Glutamatergic neuron (in vitro differentiated cells): ENCODE measurements at regions not wholly inside any gene's neighbourhood (a gene's known extent, or its start where the extent isn't known, plus 50 kb on each side); places are given as distances from the start of the nearest gene placed in this dataset.
"Not testable (repeated sequence)": the region's sequence is repeated elsewhere in the genome, so short reads cannot be mapped to it uniquely, and the experiment has no call there.

Experiments used
- DNase-seq: peaks from one replicate; pipeline ENCODE4 v3.0.0; 2022
- H3K27ac Mint-ChIP-seq: one replicate; pipeline ENCODE4 v1.8.0; 2020; ENCODE audit warnings: mild to moderate bottlenecking, mixed read lengths, inconsistent platforms; ENCODE audit not compliant: unreplicated experiment
- H3K27me3 Mint-ChIP-seq: one replicate; pipeline ENCODE4 v1.8.0; 2020; ENCODE audit warnings: mild to moderate bottlenecking, moderate library complexity, mixed read lengths, inconsistent platforms; ENCODE audit not compliant: unreplicated experiment
- H3K36me3 Mint-ChIP-seq: one replicate; pipeline ENCODE4 v1.8.0; 2020; ENCODE audit warnings: mild to moderate bottlenecking, mixed read lengths, inconsistent platforms; ENCODE audit not compliant: unreplicated experiment
- H3K4me1 Mint-ChIP-seq: one replicate; pipeline ENCODE4 v1.8.0; 2020; ENCODE audit warnings: mild to moderate bottlenecking, low read depth, mixed read lengths, inconsistent platforms; ENCODE audit not compliant: unreplicated experiment
- H3K4me3 Mint-ChIP-seq: one replicate; pipeline ENCODE4 v1.8.0; 2020; ENCODE audit warnings: mild to moderate bottlenecking, mixed read lengths, inconsistent platforms; ENCODE audit not compliant: unreplicated experiment
- H3K9me3 Mint-ChIP-seq: one replicate; pipeline ENCODE4 v1.8.0; 2020; ENCODE audit warnings: mild to moderate bottlenecking, moderate library complexity, mixed read lengths, inconsistent platforms; ENCODE audit not compliant: unreplicated experiment
- CTCF ChIP-seq: fragments of 200-600 bp; sonication (generic); IDR thresholded peaks from one replicate; pipeline ENCODE4 v1.5.0; 2021; ENCODE audit not compliant: partially characterized antibody, unreplicated experiment

DNA sequence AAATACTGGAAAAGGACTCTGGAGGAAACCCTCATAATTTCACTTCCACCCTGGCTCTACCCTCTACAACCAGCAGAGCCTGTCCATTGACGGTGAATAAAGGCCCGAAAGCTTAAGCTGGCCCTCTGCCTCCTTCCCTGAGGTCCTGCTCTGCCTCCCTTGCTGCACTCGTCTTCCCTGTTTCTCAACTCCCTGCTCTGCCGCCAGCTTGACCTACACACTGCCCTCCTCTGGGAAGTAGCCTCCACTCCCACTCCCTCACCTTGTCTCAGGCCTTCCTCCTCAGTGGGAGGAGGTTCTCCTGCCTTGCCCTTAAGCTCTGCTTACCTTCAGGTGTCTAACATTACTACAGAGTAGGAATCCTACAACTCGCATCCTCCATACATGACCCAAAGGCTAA lies 608.6 kb upstream of the NR3C2 start:
- Mint-ChIP-seq H3K27ac (no peak overlapping the region), H3K36me3 (no peaks in the 10 kb centered on the region), H3K4me3 (no peak overlapping the region), H3K9me3 (no peaks in the 10 kb centered on the region), H3K27me3 (no peaks in the 10 kb centered on the region), H3K4me1 (no peaks in the 10 kb centered on the region)
- no peak for TF ChIP-seq CTCF
- DNase-seq, result no peak

DNA sequence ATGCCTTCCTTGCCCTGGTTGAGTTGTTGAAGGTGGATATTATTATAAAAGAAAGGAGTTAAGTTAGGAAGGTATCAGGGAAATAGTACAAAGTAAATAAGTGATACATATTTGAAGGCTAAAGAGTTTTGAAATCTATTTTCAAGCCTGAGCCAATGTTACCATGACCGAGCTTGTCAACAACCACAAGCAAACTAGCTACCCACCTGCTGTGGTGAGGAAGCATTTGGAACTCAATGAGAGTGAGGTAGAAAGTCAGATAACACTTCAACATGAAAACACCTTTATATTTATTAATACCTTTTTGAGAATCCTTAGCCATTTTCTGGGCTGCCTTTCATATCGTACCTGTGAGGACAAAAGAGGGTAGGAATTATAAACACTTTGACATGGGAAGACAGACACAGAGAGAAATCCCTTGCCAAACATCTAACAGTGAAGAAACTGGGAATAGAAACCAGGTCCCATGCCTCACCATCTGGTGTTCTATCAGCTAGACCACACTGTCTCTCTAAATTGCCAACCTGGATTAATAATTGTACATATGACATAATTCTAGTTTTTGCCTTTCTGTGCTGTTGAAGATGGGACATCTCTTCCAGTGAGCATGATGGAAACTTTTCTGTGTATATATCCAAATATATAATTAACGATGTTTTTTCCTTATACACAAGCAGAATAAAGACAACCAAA lies 606.4 kb upstream of the NR3C2 start:
- Mint-ChIP-seq H3K36me3 (no peaks in the 10 kb centered on the region), H3K27ac (no peak overlapping the region)
- no peak for DNase-seq

GRCh38 chr4:149047368-149047767 lies 605.2 kb upstream of the NR3C2 start:
- TF ChIP-seq CTCF, result no peak
- H3K27me3 Mint-ChIP-seq, result no peaks in the 10 kb centered on the region

More for the DNA sequence above, 606.4 kb upstream of the NR3C2 start:
- Mint-ChIP-seq H3K27me3 (no peaks in the 10 kb centered on the region), H3K4me3 (no peak overlapping the region), H3K9me3 (no peaks in the 10 kb centered on the region), H3K4me1 (no peaks in the 10 kb centered on the region)
- TF ChIP-seq CTCF, result no peak

DNA sequence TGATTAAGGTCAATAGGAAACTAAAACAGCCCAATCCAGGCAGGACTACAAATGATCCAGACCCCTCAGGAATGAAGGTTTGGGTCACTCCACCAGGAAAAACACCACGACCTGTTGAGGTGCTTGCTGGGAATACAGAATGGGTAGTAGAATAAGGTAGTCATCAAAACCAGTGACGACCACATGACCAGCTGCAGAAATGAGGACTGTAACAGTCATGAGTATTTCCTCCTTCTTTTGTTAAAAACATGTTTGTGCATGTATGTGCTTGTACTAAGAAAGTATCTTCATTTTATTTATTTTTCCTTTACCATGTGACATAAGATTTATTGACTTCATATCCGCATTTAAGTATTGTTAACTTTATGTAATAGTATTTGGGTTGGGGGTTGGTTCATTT lies 603.5 kb upstream of the NR3C2 start:
- no peak for DNase-seq
- peaks cover 3% of the 10 kb centered on the region for H3K9me3 Mint-ChIP-seq
- no peaks in the 10 kb centered on the region for H3K27me3 Mint-ChIP-seq
- H3K27ac Mint-ChIP-seq, result no peak overlapping the region
- no peak overlapping the region for H3K4me3 Mint-ChIP-seq
- no peaks in the 10 kb centered on the region for H3K4me1 Mint-ChIP-seq
- no peak for TF ChIP-seq CTCF
- H3K36me3 Mint-ChIP-seq, result no peaks in the 10 kb centered on the region

More at GRCh38 chr4:149047368-149047767, 605.2 kb upstream of the NR3C2 start:
- H3K9me3 Mint-ChIP-seq, result no peaks in the 10 kb centered on the region
- H3K36me3 Mint-ChIP-seq, result no peaks in the 10 kb centered on the region
- no peaks in the 10 kb centered on the region for H3K4me1 Mint-ChIP-seq
- H3K27ac Mint-ChIP-seq, result no peak overlapping the region
- no peak for DNase-seq
- no peak overlapping the region for H3K4me3 Mint-ChIP-seq

- not testable (repeated sequence) for H3K27ac Mint-ChIP-seq, H3K4me1 Mint-ChIP-seq, DNase-seq, H3K9me3 Mint-ChIP-seq, H3K4me3 Mint-ChIP-seq, H3K27me3 Mint-ChIP-seq, H3K36me3 Mint-ChIP-seq
These were observed 597.6 kb upstream of the NR3C2 start for GRCh38 chr4:149039786-149040185.
